ENCODE measurements at regions not wholly inside any gene's neighbourhood (a gene's known extent, or its start where the extent isn't known, plus 50 kb on each side); places are given as distances from the start of the nearest gene placed in this dataset.

- no peak for TF ChIP-seq CTCF (IDR thresholded peaks at IDR 0.05)
- TF ChIP-seq POLR2A (IDR thresholded peaks at IDR 0.05) = no peak
Observed at GRCh38 chr6:113315165-113315564, 542.0 kb upstream of the MARCKS start.
